PC-3 (cell line): ENCODE measurements at regions not wholly inside any gene's neighbourhood (a gene's known extent, or its start where the extent isn't known, plus 50 kb on each side); places are given as distances from the start of the nearest gene placed in this dataset.

ENCODE experiments used
- CTCF ChIP-seq: fragments of 300-600 bp; sonication (generic); conservative IDR thresholded peaks from 2 replicates; pipeline ENCODE4 v1.5.1; 2017; ENCODE audit warnings: antibody characterized with exemption, low read depth, mild to moderate bottlenecking, low read length
- EZH2 ChIP-seq: fragments of 300-600 bp; sonication (generic); IDR thresholded peaks from one replicate; pipeline ENCODE4 v1.6.1; 2017; ENCODE audit warnings: antibody characterized with exemption, mild to moderate bottlenecking, low read length; ENCODE audit not compliant: unreplicated experiment
- EZH2phosphoT487 ChIP-seq: fragments of 300-600 bp; sonication (generic); IDR thresholded peaks from 2 replicates; pipeline ENCODE4 v1.6.1; 2018; ENCODE audit warnings: mild to moderate bottlenecking, antibody characterized with exemption, low read length, borderline replicate concordance

- TF ChIP-seq CTCF (no peak), EZH2phosphoT487 (no peak), EZH2 (no peak)
These were observed 90.1 kb upstream of the SLC25A33 start for GRCh38 chr1:9449110-9449627.
